ENCODE measurements at regions not wholly inside any gene's neighbourhood (a gene's known extent, or its start where the extent isn't known, plus 50 kb on each side); places are given as distances from the start of the nearest gene placed in this dataset.
"Not testable (repeated sequence)": the region's sequence is repeated elsewhere in the genome, so short reads cannot be mapped to it uniquely, and the experiment has no call there.

DNA sequence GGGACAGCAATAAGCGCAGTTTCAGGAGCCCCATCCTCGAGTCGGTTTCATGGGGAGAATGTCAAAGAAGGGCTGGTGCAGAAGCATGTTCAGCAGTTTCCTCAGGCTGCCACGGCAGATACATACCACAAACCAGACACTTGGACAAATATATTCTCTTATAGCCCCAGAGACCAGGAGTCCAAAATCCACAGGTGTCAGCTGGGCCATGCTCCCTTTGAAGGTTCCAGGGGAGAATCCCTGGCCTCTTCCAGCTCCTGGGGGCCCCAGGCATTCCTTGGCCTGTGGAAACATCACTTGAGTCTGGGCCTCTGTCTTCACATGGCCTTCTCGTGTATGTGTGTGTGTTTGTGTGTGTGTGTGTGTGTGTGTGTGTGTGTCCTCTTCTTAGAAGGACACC lies 164.1 kb downstream of the UQCRFS1 start:
- DNase-seq, result no peak

DNA sequence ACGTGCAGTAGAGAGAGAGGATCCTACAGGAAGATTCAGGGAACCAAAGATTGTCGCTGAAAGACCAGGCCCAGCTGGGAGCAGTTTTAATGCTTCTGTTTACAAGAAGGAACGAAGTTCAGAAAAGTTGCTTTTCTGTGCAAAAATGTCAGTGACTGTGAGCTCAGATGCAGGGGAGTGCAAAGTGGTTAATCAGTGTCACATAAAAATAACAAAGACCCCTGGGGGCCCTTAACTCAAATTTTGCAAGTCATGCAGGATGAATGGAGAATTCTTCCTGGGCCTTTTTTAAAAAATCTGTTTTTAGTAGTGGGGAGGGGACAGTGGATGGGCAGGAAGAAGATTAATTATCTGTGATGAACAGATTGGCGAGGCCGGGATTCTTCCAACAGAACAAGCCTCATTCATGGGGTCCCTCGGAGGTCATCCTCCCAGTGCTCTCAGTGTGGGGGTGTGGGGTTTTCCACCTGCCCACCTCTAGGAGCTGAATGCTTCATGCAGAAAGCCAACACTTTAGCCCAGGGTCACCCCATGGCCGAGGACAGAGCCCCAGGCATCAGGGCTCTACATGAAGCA lies 167.2 kb downstream of the UQCRFS1 start:
- DNase-seq, result no peak

DNA sequence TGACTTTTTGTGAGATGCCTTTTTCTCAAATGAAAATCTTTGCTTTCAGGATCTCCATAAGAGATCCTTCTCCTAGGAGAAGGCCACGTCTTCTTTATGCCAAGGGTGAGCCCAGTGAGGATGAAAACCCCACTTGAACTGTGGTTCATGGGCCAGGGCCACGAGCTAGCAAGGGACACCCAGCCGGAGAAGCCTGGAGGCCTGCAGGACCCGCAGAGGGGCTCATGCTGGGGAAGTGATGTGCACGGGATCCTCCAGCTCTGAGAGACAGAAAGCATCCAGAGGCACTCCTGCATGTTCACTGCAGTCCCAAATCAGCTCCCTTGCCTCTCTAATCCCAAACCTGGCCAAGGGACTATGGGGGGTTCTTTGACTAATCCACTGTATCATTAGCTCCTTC lies 168.9 kb downstream of the UQCRFS1 start:
- DNase-seq, result no peak

DNA sequence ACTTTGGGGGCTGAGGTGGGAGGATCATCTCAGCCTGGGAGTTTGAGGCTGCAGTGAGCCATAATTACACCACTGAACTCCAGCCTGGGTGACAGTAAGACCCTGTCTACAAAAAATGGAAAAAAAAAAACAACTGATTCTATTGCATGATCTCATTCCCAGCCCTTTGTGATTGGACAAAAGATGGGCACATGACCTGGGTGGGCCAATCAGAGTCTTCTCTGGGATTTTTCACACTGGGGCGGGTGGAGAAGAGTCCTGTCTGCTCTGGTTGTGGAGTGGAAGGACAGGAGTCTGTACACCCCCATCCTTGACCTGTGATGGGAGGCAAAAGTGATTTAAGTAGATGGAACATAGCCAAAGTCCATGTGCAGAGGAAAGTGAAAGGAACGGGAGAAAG lies 170.5 kb downstream of the UQCRFS1 start:
- DNase-seq, result no peak

DNA sequence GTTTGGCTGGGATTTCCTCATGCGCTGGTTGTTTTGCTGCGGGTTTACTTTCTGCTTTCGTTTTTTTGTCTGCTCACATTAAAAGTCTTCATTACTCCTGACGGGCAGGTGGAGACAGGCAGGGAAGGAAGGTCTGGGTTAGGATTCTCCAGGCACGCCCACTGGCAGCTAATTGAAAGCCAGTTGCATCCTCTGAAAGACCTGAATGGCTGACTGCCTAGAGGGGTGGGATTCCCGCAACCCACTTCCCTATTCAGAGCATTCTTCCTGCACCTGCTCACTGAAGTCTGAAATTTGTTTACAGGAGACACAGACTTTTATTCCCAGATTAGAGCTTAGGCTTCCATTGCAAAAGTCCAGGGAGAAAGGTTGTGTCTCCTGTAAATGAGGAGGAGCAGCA lies 172.0 kb downstream of the UQCRFS1 start:
- no peak for DNase-seq

DNA sequence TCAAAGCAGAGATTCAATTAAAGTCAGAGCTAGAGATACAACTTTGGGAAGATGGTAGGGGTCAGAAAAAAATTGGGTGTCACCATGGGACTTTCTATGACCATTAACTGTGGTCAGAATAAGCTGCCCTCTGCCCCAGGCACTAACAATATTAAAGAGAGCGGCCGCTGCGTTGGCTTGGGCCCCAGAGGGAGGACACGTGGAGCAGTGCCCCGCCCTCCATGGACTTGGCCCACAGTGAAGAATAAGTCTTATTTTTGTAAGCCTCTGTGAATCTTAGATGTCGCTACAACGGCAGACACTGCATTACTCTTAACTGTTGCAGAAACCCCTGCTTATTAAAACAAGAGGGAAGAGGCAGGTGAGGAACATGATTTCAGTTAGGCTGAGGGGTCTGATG lies 172.7 kb downstream of the UQCRFS1 start:
- DNase-seq, result no peak

DNA sequence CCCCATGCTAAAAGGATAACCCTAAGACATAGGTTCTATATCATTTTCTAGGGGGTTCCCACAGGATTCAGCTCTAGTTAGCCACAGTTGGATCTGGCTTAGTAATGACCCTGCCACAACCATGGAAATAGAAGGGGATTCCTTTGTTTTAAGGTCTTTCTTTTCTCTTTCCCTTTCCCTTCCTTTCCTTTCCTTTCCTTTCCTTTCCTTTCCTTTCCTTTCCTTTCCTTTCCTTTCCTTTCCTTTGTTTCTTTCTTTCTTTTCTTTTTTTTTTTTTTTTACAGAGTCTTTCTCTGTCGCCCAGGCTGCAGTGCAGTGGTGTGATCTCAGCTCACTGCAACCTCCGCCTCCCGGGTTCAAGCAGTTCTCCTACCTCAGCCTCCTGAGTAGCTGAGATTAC lies 173.9 kb downstream of the UQCRFS1 start:
- DNase-seq, result not testable (repeated sequence)

DNA sequence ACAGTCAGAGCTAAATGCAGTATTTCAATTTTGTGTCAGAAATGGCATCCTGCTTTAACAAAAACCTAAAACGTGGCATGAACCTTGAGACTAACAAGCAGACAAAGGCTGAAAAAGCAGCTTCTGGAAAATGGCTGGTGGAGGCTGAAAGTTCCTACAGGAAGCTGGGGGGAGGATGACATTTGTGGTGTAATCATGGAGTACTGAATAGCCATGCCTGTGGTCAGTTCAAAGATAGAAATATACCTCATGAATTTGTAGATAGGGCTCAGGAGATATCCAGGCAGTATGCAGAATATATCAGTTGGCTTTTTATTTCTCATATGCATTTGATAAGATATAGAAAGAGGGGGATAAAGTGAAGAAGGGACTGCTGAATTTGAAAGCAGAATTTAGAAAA lies 181.7 kb downstream of the UQCRFS1 start:
- DNase-seq, result no peak

DNA sequence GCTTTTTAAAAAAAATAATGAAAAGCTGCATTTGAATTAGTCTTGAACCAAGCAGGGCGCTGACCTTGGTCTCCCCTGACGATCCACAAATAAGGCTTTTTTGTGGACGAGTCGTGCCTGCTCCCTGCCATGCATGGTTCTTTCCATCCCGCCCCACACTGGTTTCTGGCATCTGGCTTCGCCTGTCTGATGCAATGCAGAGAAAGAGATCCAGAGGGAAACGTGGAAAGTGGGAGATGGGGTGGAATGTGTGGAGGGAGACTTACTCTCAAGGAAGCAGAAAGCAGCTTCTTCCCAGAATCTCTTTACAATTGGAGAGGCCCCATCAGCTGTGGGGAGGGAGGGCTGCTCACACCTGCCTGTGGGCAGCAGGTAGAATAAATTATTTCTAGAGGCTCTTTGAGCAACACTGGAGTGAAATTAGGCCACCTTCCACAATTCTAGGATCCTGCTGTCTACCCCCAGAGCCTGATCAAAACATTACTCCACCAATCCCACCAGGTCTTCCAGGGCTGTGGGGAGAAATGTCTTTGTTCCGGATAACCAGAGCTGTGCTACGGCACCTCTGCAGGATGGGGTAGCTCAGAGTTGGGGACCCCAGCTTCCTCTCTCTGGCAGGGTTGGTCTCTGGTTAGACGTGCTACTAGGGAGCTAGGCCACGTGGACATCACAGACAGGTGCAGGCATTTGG lies 183.5 kb downstream of the UQCRFS1 start:
- DNase-seq, result no peak

DNA sequence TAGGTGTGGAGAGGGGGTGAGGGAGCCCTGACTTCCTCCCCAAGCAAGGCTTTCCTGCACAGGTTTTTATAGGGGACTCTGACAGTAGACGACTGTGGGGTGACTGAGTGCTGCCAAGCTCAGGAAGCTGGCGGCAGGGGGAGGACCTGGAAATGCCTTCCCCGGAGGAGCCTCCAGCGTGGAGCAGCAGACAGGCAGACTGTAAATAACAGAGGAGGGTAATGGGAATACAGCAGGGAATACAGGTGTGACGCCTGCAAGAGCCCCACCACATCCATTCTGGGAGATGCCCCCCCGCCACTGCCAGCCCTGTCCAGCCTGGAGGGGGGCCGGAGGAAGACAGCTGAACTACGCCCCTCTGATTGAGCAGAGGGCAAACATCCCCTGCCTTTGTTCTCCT lies 190.4 kb downstream of the UQCRFS1 start:
- DNase-seq, result no peak

DNA sequence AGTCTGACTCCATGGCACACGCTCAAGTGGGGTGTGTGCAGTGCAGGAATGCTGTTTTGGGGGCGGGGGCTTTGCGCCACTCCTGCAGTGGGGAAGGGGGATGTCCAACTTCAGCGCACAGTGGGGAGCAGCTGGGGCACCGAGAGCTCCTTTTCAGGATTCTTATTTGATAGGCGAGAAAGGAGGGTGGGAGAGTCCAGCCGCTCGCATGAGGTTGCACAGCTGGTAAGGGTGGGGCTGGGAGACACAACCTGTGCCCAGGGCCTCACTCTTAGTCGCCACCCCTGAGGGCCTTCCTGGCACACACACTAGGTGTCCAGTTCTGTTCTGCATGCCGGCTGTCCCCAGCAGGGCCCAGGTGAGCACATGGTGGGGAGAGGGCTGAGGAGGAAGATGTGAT lies 190.8 kb downstream of the UQCRFS1 start:
- DNase-seq, result no peak

DNA sequence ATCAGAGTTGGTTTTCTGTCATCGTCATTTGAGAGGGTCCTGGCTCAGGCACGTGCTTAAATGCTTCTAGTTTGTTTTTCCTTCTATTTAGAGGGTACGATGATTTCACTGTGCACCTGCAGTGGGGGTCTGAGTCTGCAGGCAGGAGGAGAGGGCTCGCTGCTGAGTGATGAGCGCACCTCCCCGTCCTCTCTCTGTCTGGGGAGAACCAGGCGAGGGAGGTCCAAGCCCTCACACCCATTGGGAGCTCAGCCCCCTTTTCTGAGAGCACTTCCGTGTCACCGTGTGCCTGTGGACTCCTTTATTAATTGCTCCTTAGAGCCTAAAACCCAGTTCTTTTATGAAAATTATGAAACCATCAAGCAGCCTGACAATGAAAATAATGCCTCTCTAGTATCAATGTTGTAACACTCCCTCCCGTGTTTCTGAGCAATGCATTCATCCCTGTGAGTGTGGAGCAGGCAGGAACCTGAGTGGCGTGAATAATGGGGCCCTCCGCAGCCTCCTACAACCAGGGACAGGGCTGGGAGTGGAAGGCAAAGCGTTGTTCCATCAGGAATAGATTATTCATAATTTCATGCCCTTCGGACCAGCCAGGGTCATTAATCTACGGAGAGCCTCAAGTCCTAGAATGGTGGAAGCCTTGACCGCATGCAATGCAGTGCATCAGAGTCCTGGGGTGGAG lies 191.6 kb downstream of the UQCRFS1 start:
- no peak for DNase-seq

DNA sequence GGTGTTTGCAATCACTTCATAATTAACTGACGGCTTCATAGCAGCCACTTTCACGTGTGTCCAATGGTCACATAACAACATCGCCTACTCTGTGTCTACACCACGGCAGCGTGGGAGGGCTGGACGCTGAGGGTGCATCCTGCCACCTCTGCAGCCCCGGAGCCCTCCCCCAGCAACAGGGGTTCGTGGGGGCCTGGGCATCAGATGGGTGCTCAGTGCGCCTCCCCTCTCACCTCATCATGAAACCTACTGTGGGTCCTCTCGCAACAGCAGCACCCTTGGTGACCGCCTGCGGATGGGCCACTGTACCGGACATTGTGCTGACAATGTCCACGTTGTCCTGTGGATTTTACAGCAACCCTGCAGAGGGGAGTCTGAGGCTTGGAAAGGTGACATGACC lies 193.5 kb downstream of the UQCRFS1 start:
- no peak for DNase-seq

DNA sequence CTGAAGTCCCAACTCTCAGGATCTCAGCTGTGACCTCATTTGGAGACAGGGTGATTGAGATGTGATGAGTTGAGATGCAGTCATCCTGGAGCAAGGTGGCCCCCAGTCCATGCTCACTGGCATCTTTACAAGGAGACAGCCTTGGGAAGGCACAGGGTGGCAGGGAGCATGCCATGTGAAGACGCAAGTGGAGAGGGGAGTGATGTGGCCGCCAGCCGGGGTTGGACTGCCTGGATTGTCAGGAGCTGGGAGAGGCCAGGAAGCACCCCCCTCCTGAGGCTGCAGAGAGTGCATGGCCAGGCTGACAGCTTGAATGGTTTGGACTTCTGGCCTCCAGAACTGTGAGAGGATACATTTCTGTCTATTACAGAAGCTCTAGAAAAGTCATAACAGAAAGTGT lies 194.4 kb downstream of the UQCRFS1 start:
- DNase-seq, result no peak

DNA sequence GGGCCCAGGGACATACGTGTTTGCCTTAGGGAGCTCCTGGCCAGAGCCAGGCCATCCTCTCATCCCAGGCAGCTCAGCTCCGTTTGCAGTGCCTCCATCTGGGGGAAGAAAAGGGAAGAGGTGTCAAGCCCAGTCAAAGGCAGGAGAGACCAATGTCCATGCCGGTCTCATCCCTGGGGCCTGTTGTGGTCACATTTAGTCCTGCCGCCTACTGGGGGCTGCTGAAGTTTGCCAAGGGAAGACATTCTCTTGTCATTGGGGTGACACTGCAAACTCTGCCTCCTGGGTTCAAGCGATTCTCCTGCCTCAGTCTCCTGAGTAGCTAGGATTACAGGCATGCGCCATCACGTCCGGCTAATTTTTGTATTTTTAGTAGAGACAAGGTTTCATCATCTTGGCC lies 195.2 kb downstream of the UQCRFS1 start:
- no peak for DNase-seq

DNA sequence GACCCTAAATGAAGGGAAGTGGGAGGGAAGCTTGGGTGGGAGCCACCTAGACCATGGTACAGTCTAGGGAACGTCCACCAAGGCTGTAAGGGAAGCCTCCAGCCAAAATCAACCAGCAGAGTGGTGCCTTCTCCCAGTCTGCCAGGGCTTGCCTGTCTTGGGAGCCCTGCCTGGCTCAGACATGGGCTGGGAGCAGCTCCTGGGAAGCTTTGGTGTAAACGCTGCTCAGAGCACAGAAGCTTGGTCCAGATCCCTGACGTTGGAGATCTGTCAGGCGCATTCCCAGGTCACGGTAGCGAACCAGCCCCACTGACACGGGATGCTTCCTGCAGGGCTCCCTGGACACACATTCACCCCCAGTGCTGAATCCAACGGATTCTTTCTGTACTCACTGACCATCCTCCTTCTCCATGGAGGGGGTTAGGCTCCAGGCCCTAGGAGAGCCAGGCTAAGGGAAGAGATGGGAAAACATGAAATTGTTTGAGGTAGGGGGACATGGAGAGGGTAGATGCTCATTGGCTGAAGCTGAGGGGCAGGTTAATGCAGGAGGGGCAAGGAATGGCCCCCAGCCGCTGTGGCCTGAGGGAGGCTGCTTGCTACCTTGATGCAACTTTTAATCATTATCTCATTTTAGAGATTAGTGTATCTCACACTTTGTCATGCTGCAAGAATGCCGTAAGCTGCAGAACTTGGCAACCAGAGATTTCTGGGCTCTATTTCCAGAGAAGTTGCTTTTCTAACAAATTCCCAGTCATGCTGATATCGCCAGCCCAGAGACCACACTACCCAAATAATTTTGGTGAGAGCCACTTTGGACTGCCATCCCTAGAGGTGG lies 195.8 kb downstream of the UQCRFS1 start:
- DNase-seq, result no peak

DNA sequence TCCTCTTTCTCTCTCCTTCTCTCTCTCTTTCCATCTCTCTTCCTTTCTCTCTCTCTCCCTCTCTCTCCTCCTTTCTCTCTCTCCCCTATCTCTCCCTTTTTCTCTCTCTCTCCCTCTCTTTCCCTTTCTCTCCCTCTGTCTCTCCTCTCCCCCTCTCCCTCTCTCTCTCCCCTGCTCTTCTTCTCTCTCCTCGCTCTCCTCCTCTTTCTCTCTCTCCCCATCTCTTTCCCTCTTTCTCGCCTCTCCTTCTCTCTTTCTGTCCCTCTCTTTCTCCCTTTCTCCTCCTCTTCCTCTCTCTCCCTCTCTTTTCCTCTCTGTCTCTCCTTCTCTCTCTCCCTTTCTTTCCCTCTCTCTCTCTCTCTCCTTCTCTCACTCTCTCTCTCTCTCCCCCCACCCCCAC lies 196.6 kb downstream of the UQCRFS1 start:
- DNase-seq, result no peak

DNA sequence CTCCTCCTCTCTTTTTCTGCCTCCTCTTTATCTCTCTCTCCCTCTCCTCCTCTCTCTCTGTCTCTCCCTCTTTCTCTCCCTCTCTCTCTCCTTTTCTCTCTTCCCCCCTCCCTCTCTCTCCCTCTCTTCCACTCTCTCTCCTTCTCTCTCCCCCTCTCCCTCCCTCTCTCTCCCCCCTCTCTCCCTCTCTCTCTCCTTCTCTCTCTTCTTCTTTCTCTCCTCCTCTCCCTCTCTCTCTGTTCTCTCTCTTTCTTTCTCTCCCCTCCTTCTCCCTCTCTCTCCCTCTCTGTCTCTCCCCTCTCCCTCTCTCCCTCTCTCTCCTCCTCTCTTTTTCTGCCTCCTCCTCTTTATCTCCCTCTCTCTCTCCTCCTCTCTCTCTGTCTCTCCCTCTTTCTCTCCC lies 197.4 kb downstream of the UQCRFS1 start:
- no peak for DNase-seq

DNA sequence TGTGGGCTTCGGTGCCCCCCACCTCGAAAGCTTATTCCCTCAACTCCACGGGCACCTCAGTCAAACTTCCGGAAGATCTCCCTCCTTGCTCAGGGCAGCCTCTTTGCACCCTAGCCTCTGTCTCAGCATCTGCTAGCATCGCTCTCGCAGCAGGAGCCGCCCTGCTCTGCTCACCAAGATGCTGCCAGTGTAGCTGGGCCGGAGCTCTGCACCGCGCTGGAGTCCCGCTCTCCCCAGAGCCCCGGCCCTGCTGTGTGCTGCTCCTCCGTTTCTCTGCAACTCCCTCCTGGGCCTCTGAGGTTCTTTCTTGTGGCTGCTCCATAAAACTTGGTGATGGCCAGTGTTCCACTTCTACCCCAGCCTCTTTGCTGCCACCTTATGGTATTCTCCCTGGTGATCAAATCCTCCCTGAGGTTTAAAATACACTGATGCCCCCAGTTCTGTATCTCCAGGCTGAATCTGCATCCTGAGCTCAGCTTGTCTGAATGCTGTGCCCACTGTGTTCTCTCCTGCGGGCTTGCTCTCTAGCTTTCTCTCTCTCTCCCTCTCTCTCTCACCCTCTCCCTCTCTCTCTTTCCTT lies 198.0 kb downstream of the UQCRFS1 start:
- DNase-seq, result no peak

DNA sequence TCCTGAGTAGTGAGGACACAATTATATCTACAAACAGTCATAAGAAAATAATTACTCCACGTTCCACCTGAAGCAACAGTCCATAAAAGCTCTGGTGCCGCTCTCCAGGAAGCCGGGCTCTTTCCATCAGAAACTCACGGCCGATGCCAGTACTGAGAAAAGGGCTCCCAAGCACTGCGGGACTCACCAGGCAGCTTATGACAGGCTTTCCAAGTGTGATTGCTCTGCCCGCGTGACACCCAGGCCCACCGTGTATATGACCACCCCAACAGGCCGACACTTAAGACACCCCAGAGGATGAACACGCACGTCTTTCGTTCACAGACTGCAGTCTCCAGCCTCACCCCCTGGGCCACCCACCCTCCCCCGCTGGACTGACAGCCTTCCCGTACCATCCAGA lies 199.0 kb downstream of the UQCRFS1 start:
- no peak for DNase-seq

DNA sequence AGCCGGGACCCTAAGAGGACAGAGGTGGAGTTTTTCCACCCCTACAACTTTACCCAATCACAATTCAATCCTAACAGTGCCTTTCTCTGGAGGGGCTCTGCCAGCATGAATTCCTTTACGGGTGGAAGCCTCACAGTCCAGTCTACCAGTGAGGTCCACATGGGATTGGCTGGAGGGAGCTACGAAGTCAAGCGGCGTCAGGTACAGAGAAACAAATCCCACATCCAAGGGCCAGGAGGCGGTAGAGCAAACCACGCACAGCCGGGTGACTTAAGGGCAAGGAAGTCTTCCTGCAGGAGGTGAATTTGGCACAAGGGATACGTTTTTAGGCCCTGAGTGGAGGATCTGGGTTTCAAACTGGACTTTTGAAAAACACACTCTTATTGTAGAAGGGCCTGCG lies 199.6 kb downstream of the UQCRFS1 start:
- DNase-seq, result no peak

DNA sequence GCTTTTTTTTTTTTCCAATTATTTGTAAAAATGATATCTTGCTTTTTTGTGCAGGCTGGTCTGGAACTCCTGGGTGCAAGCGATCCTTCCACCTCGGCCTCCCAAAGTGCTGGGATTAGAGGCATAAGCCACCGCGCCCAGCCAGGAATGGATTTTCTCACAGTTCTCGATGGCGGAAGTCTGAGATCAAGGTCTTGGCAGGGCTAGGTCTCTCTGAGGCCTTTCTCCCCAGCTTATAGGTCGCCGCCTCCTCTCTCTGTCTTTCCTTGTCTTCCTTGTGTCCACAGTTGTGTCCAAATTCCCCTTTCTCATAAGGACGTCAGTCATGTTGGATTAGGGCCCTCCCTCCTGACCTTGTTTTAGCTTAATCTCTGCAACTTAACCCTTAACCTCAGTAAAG lies 200.5 kb downstream of the UQCRFS1 start:
- DNase-seq, result no peak

DNA sequence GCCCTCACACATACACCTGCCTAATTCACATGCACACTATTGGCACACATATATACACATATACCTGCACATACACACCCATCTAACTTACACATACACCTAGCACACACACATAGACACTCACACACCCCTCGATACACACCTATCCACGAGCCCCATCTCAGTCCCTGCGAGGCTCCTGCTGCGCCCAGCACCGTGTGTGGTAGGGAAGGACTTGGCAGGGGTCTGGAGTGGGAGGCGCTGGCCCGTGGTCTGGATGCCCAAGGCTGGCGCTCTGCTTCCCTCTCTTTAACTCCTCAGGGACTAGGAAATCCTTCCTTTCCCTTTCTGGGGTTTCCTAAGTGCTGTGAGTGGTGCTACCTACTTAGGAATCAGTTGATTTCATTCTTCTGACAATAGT lies 202.7 kb downstream of the UQCRFS1 start:
- no peak for DNase-seq
